Rectal smooth muscle tissue (tissue), 1 donor: ENCODE measurements at regions not wholly inside any gene's neighbourhood (a gene's known extent, or its start where the extent isn't known, plus 50 kb on each side); places are given as distances from the start of the nearest gene placed in this dataset.

Source experiments
- H3K27ac ChIP-seq: one replicate; pipeline ENCODE4 v1.7.0; 2013; ENCODE audit warnings: low read depth, low read length, inconsistent platforms
- H3K27me3 ChIP-seq: one replicate; pipeline ENCODE4 v1.7.0; 2013; ENCODE audit warnings: low read length; ENCODE audit not compliant: control insufficient read depth, insufficient read depth
- H3K36me3 ChIP-seq: one replicate; pipeline ENCODE4 v1.7.0; 2013; ENCODE audit warnings: low read length; ENCODE audit not compliant: control insufficient read depth, insufficient read depth
- H3K4me1 ChIP-seq: one replicate; pipeline ENCODE4 v1.7.0; 2013; ENCODE audit warnings: low read length; ENCODE audit not compliant: control insufficient read depth, insufficient read depth
- H3K4me3 ChIP-seq: one replicate; pipeline ENCODE4 v1.7.0; 2013; ENCODE audit warnings: low read length
- H3K9ac ChIP-seq: one replicate; pipeline ENCODE4 v1.7.0; 2013; ENCODE audit warnings: low read length

- H3K4me3 ChIP-seq = no peak overlapping the region
Measured at GRCh38 chr5:172588380-172588779, 52.7 kb upstream of the NEURL1B start.

DNA sequence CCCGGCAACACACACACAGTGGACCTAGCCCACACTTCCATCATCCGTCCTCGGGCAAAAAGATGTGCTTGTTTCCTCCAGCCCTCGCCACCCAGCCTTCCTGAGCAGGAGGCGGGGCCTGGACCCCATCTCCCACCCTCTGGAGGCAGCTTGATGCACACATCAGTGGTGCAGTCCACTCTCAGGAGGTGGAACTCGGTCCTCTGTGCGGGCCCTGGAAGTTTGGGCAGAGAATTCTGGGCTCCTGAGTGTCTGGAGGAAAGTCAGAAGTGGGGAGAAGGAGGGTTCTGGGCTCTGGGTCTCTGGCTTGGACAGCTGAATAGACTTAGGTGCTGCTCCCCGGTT is 54.0 kb upstream of the NEURL1B start:
- Histone ChIP-seq H3K36me3 (no peaks in the 10 kb centered on the region), H3K4me1 (peaks cover 3% of the 10 kb centered on the region), H3K9ac (no peak overlapping the region), H3K4me3 (no peak overlapping the region), H3K27ac (no peak overlapping the region), H3K27me3 (no peaks in the 10 kb centered on the region)

More at GRCh38 chr5:172588380-172588779, 52.7 kb upstream of the NEURL1B start:
- peaks cover 3% of the 10 kb centered on the region for H3K4me1 ChIP-seq
- H3K27ac ChIP-seq = no peak overlapping the region
- H3K27me3 ChIP-seq = no peaks in the 10 kb centered on the region
- no peak overlapping the region for H3K9ac ChIP-seq
- H3K36me3 ChIP-seq = no peaks in the 10 kb centered on the region

- Histone ChIP-seq H3K4me3 (no peak overlapping the region), H3K9ac (no peak overlapping the region), H3K36me3 (no peaks in the 10 kb centered on the region), H3K4me1 (peaks cover 3% of the 10 kb centered on the region), H3K27me3 (no peaks in the 10 kb centered on the region), H3K27ac (no peak overlapping the region)
Measured at GRCh38 chr5:172586125-172587060, 54.7 kb upstream of the NEURL1B start.

DNA sequence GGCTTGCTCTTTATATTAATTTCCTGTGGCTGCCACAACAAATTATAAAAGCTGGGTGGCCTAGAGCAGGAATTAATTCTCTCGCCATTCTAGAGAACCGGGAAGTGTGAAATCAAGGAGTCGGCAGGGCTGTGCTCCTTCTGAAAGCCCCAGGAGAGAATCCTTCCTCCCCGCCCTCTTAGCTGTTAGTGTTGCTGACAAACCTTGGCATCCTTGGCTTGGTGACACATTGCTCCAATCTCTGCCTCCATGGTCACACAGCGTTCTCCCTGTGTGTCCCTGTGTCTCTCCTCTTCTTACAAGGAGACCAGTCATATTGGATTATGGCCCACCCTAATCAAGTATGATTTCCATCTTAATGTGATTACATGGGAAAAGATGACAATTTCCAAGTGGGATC is 55.9 kb upstream of the NEURL1B start:
- no peak overlapping the region for H3K9ac ChIP-seq
- peaks cover 3% of the 10 kb centered on the region for H3K4me1 ChIP-seq
- no peaks in the 10 kb centered on the region for H3K27me3 ChIP-seq
- H3K4me3 ChIP-seq = no peak overlapping the region
- H3K27ac ChIP-seq = no peak overlapping the region
- no peaks in the 10 kb centered on the region for H3K36me3 ChIP-seq

- Histone ChIP-seq H3K9ac (no peak overlapping the region), H3K27ac (peak overlapping the region; percentile 64), H3K4me1 (peaks cover 3% of the 10 kb centered on the region), H3K27me3 (no peaks in the 10 kb centered on the region), H3K4me3 (no peak overlapping the region), H3K36me3 (no peaks in the 10 kb centered on the region)
Measured at GRCh38 chr5:172584638-172585037, 56.4 kb upstream of the NEURL1B start.

DNA sequence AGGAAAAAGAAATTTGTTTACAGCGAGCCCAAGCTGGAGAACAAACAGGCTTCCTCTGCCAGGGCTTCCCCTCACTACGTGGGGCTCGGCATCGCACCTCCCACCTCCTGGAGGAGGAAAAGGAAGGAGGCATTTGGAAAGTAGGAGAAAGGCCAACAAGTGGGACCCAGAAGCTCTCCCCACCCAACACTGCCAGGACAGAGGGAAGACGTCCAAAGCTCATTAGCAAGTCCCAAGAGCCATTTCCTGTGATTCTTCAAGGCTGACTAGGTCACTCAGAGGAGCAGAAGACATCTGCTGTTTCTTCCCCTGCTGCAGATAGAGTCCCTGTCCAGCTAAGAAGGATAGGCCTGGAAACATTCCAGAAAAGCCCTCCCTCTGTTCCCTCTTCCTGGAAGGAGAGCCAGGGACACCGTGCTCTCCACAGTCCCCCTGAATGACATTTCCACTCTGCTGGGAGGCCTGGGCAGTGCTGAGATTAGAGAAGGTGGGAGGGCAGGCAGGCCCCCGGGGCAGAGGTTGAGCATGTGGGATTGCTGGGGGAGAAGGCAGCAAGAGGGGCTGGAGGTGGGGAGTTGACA is 57.0 kb upstream of the NEURL1B start:
- H3K9ac ChIP-seq = no peak overlapping the region
- peaks cover 3% of the 10 kb centered on the region for H3K4me1 ChIP-seq
- H3K27me3 ChIP-seq = no peaks in the 10 kb centered on the region
- H3K36me3 ChIP-seq = no peaks in the 10 kb centered on the region
- no peak overlapping the region for H3K4me3 ChIP-seq
- H3K27ac ChIP-seq = peak overlapping the region; percentile 64

GRCh38 chr5:172582940-172583339 is 58.1 kb upstream of the NEURL1B start:
- H3K27me3 ChIP-seq = no peaks in the 10 kb centered on the region
- peaks cover 3% of the 10 kb centered on the region for H3K4me1 ChIP-seq
- no peak overlapping the region for H3K4me3 ChIP-seq
- no peaks in the 10 kb centered on the region for H3K36me3 ChIP-seq
- no peak overlapping the region for H3K27ac ChIP-seq
- no peak overlapping the region for H3K9ac ChIP-seq

GRCh38 chr5:172581315-172581714 is 59.7 kb upstream of the NEURL1B start:
- Histone ChIP-seq H3K36me3 (no peaks in the 10 kb centered on the region), H3K9ac (no peak overlapping the region), H3K4me3 (no peak overlapping the region), H3K4me1 (peaks cover 3% of the 10 kb centered on the region), H3K27me3 (no peaks in the 10 kb centered on the region), H3K27ac (no peak overlapping the region)

- Histone ChIP-seq H3K4me1 (no peaks in the 10 kb centered on the region), H3K4me3 (no peak overlapping the region), H3K27me3 (no peaks in the 10 kb centered on the region), H3K27ac (no peak overlapping the region), H3K9ac (no peak overlapping the region), H3K36me3 (no peaks in the 10 kb centered on the region)
Measured at GRCh38 chr5:172579403-172579990, 61.6 kb upstream of the NEURL1B start.

GRCh38 chr5:172577267-172577909 is 63.7 kb upstream of the NEURL1B start:
- H3K36me3 ChIP-seq = no peaks in the 10 kb centered on the region
- H3K27ac ChIP-seq = no peak overlapping the region
- no peaks in the 10 kb centered on the region for H3K27me3 ChIP-seq
- H3K9ac ChIP-seq = no peak overlapping the region
- no peak overlapping the region for H3K4me3 ChIP-seq
- no peaks in the 10 kb centered on the region for H3K4me1 ChIP-seq

- H3K27ac ChIP-seq = no peak overlapping the region
- H3K4me1 ChIP-seq = peaks cover 7% of the 10 kb centered on the region
- no peaks in the 10 kb centered on the region for H3K27me3 ChIP-seq
- no peak overlapping the region for H3K4me3 ChIP-seq
- H3K9ac ChIP-seq = no peak overlapping the region
- no peaks in the 10 kb centered on the region for H3K36me3 ChIP-seq
Measured at GRCh38 chr5:172575816-172576545, 65.1 kb upstream of the NEURL1B start.

DNA sequence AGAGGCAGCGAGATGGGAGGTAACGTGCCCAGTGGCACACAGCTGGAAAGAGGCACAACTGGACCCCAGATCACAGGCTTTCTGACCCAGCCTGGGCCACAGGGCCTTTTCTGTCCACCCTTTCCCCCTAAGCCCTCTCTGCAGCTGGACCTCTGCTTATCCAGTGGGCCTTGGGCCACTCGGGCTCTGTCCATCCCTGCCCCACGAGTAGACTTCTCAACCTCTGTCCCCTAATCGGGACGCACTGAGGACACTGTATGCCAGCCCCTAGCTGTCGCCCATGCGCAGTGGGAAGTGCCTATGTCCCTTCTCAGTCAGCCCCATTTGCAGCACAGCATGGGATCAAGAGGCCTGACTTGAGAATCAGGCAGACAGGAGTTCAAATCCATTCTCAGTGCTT is 65.6 kb upstream of the NEURL1B start:
- H3K4me3 ChIP-seq = no peak overlapping the region
- no peak overlapping the region for H3K9ac ChIP-seq
- no peaks in the 10 kb centered on the region for H3K27me3 ChIP-seq
- H3K36me3 ChIP-seq = no peaks in the 10 kb centered on the region
- peaks cover 9% of the 10 kb centered on the region for H3K4me1 ChIP-seq
- no peak overlapping the region for H3K27ac ChIP-seq
